Body of pancreas (tissue), 4 donors: ENCODE measurements at regions not wholly inside any gene's neighbourhood (a gene's known extent, or its start where the extent isn't known, plus 50 kb on each side); places are given as distances from the start of the nearest gene placed in this dataset.

Source experiments
- ATAC-seq: fragments of 150-250 bp; one replicate; pipeline ENCODE4 v1.9.1; 2016
- DNase-seq, 4 donors: peaks; one replicate each; pipeline ENCODE4 v3.0.0-alpha.2; 2019
- H3K27ac ChIP-seq, 4 donors: fragments of 200-600 bp; sonication (generic); 1 replicate in 3 of 4; 2 replicates in 1 of 4; pipeline versions ENCODE4 v1.5.1 to v1.6.1; 2016 to 2019; ENCODE audit warnings: mild to moderate bottlenecking in 1 of 4, mixed read lengths in 1 of 4, moderate library complexity in 1 of 4
- H3K27me3 ChIP-seq, 2 donors: fragments of 200-600 bp; sonication (generic); one replicate each; pipeline ENCODE4 v1.6.0; 2016; ENCODE audit warnings: mild to moderate bottlenecking in 1 of 2
- H3K36me3 ChIP-seq, 2 donors: fragments of 200-600 bp; sonication (generic); replicated peaks in 1 of 2; 2 replicates each; pipeline ENCODE4 v1.5.1; 2016; ENCODE audit warnings: low read depth in 2 of 2; ENCODE audit not compliant: insufficient read depth in 1 of 2
- H3K4me1 ChIP-seq: fragments of 200-600 bp; sonication (generic); one replicate; pipeline ENCODE4 v1.6.0; 2016
- H3K4me3 ChIP-seq, 2 donors: fragments of 200-600 bp; sonication (generic); 1 replicate in 1 of 2; 2 replicates in 1 of 2; pipeline ENCODE4 v1.5.1; 2016 to 2019
- H3K9me3 ChIP-seq, 3 donors: fragments of 200-600 bp; sonication (generic); 1 replicate in 2 of 3; 2 replicates in 1 of 3; pipeline ENCODE4 v1.5.1; 2016
- POLR2A ChIP-seq, 3 donors: fragments of 450-650 bp; IDR thresholded peaks; one replicate each; pipeline ENCODE4 v1.6.1; 2016; ENCODE audit warnings: antibody characterized with exemption in 3 of 3, mild to moderate bottlenecking in 2 of 3
- WGBS, 2 donors: methylation state at CpG; one replicate each; pipeline ENCODE4 v1.1.5; 2017; 5-methylcytosine and 5-hydroxymethylcytosine counted together
- intact Hi-C: fragments of 100-400 bp; cut with DNase I; formaldehyde crosslinking; loops from one replicate; pipeline ENCODE4 v1.15.1; 2023
- TF ChIP-seq, protein P1 (sequence below), 7 experiments: fragments of 450-650 bp in 4 of 7; fragments of 200-600 bp in 3 of 7; sonication (generic) in 3 of 7; IDR thresholded peaks; one replicate each; pipeline ENCODE4 v1.5.1; 2016 to 2019; ENCODE audit warnings: antibody characterized with exemption in 7 of 7

DNA sequence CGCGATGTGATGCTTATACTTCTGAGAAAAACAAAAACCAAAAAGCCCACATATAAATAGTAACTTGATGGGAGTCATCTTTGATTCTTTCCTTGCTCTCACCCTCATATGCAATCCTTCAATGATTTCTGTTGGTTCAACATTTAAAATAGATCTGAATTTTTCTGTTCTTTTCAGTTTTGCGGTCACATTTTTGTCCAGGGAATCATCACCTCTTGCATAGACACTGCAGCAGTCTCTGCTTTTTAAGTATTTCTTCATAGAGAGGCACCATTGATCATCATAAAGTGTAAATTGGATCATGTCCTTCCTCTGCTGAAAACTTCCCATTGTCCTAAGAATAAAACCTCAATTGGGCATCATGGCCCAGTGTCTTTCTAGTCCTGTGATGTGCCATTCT lies 81.1 kb upstream of the SLC4A4 start:
- ATAC-seq: no peak
- Histone ChIP-seq H3K36me3 (no peaks in the 10 kb centered on the region), H3K27me3 (no peaks in the 10 kb centered on the region), H3K27ac (peak overlapping the region in 1 of 4 donors; percentile 8), H3K4me1 (peaks cover 36% of the 10 kb centered on the region), H3K4me3 (no peak overlapping the region), H3K9me3 (no peaks in the 10 kb centered on the region)
- intact Hi-C loops: no loop called here
- 45 to 50% methylated on average over 3 of the region's 3 CpGs for WGBS, 2 donors
- DNase-seq: no peak
- TF ChIP-seq, protein P1, sequence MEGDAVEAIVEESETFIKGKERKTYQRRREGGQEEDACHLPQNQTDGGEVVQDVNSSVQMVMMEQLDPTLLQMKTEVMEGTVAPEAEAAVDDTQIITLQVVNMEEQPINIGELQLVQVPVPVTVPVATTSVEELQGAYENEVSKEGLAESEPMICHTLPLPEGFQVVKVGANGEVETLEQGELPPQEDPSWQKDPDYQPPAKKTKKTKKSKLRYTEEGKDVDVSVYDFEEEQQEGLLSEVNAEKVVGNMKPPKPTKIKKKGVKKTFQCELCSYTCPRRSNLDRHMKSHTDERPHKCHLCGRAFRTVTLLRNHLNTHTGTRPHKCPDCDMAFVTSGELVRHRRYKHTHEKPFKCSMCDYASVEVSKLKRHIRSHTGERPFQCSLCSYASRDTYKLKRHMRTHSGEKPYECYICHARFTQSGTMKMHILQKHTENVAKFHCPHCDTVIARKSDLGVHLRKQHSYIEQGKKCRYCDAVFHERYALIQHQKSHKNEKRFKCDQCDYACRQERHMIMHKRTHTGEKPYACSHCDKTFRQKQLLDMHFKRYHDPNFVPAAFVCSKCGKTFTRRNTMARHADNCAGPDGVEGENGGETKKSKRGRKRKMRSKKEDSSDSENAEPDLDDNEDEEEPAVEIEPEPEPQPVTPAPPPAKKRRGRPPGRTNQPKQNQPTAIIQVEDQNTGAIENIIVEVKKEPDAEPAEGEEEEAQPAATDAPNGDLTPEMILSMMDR (IDR thresholded peaks at IDR 0.05): no peak
- TF ChIP-seq POLR2A (IDR thresholded peaks at IDR 0.05): no peak

DNA sequence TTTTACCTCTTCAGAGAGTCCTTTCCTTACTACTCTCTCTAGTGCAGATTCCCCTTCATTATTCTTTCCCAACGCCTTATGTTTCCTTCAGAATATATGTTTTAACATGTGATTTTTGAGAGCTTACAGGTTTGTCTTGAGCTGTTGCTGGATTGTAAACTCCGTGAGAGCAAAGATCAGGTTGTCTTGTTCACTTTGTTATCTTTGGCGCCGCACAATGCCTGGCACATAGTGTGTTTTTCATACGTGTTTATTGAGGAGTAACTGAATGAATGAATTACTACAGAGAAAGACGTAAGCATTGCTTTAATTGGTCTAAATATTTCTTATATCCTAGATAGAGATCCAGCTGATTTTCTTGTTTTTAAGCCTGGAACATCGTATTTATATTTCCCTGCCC lies 80.5 kb upstream of the SLC4A4 start:
- intact Hi-C loops: no loop called here
- H3K27me3 ChIP-seq: no peaks in the 10 kb centered on the region
- DNase-seq: no peak
- H3K4me3 ChIP-seq: no peak overlapping the region
- no peak for ATAC-seq
- peak overlapping the region in 3 of 4 donors; percentile 7 to 68 (median 51) for H3K27ac ChIP-seq
- no peaks in the 10 kb centered on the region for H3K9me3 ChIP-seq
- no peaks in the 10 kb centered on the region for H3K36me3 ChIP-seq
- 50 to 66% methylated on average over 7 of the region's 7 CpGs for WGBS, 2 donors
- H3K4me1 ChIP-seq: peaks cover 36% of the 10 kb centered on the region
- TF ChIP-seq, protein P1 (IDR thresholded peaks at IDR 0.05): no peak
- no peak for TF ChIP-seq POLR2A (IDR thresholded peaks at IDR 0.05)

DNA sequence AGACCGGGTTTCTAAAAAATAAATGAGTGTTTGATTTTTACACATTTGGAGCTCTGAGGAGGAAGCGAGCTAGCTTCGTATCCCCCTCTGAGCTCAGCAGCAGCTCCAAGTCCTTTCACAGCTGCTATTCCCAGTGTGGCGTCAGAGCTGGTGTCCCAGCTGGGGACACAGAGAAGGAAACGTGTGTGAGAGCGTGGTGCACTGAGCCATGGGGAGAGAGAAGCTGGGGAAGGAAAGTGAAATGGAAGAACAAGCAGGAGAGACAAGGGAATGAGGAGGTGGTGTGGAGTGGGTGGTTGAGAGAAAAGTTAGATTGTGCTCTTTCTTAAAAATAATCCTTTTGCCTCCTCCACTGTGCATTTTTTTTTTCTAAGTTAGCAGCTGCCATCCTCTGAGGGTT lies 79.5 kb upstream of the SLC4A4 start:
- no peaks in the 10 kb centered on the region for H3K27me3 ChIP-seq
- no peaks in the 10 kb centered on the region for H3K36me3 ChIP-seq
- WGBS, 2 donors: 53 to 67% methylated on average over 6 of the region's 6 CpGs
- intact Hi-C loops: no loop called here
- peak overlapping the region in 3 of 4 donors; percentile 11 to 68 (median 51) for H3K27ac ChIP-seq
- no peak for TF ChIP-seq POLR2A (IDR thresholded peaks at IDR 0.05)
- TF ChIP-seq, protein P1 (IDR thresholded peaks at IDR 0.05): no peak
- DNase-seq (no peak), ATAC-seq (no peak)
- no peaks in the 10 kb centered on the region for H3K9me3 ChIP-seq
- peaks cover 33% of the 10 kb centered on the region for H3K4me1 ChIP-seq
- no peak overlapping the region for H3K4me3 ChIP-seq

DNA sequence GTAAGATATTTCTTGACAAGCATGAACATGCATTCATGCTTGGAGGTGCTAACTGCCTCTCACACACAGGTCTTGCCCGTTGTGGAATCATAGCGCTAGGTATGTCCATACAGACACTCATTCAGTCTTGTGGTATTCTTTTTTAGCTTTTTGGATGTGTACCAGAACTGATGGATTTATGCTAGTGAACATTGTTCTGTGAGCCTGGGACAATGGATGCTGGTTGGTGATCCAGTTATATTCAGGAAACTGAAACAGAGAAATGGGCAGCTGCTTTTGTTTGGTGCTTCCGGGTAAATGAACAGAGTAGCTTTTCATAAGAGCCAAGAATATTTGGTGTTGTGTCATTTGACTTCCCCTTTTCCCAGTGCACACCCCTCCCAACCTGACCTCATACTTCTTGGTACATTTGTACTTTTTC lies 78.9 kb upstream of the SLC4A4 start:
- 54 to 61% methylated on average over 3 of the region's 3 CpGs for WGBS, 2 donors
- intact Hi-C loops: no loop called here

DNA sequence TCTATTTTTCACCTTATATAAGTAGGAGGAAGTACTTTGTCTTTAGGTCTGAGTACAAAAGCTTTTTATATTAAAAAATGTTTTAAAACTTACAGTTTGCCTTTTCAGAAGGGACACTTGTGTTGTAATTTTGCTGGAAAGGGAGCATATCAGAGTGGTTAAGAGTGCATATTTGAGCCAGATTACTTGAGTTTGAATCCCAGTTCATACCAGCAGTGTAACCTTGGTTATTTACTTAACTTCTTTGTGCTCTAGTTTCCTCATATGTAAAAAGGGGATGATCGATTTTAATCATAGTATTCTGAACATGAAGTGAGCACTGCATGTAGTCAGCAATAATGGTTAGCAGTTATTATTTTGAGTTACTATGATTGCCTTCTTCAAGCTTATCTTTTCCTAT lies 78.3 kb upstream of the SLC4A4 start:
- H3K27ac ChIP-seq: peak overlapping the region in 3 of 4 donors; percentile 39 to 68 (median 51)
- WGBS, 2 donors: 25 to 27% methylated on average over 1 of the region's 1 CpG
- intact Hi-C loops: no loop called here
- H3K36me3 ChIP-seq: no peaks in the 10 kb centered on the region
- ATAC-seq: no peak
- H3K4me1 ChIP-seq: peaks cover 23% of the 10 kb centered on the region
- H3K27me3 ChIP-seq: no peaks in the 10 kb centered on the region
- no peak overlapping the region for H3K4me3 ChIP-seq
- no peak for TF ChIP-seq POLR2A (IDR thresholded peaks at IDR 0.05)
- TF ChIP-seq, protein P1 (IDR thresholded peaks at IDR 0.05): no peak
- DNase-seq: no peak
- H3K9me3 ChIP-seq: no peaks in the 10 kb centered on the region

More for the DNA sequence above, 78.9 kb upstream of the SLC4A4 start:
- peak overlapping the region in 3 of 4 donors; percentile 39 to 68 (median 51) for H3K27ac ChIP-seq
- no peaks in the 10 kb centered on the region for H3K9me3 ChIP-seq
- H3K36me3 ChIP-seq: no peaks in the 10 kb centered on the region
- no peak overlapping the region for H3K4me3 ChIP-seq
- no peak for TF ChIP-seq POLR2A (IDR thresholded peaks at IDR 0.05)
- TF ChIP-seq, protein P1 (IDR thresholded peaks at IDR 0.05): no peak
- peak in 1 of 4 donors; percentile 47 for DNase-seq
- no peaks in the 10 kb centered on the region for H3K27me3 ChIP-seq
- peak; percentile 62 for ATAC-seq
- H3K4me1 ChIP-seq: peaks cover 29% of the 10 kb centered on the region
